ENCODE measurements at regions not wholly inside any gene's neighbourhood (a gene's known extent, or its start where the extent isn't known, plus 50 kb on each side); places are given as distances from the start of the nearest gene placed in this dataset.

GRCh38 chr14:40188006-40188405 is 755.8 kb upstream of the FBXO33 start:
- peak; percentile 12 for DNase-seq (ENCODE audit: low spot score)
- no peak for FAIRE-seq

GRCh38 chr14:40164083-40164482 is 731.9 kb upstream of the FBXO33 start:
- no peak for FAIRE-seq
- DNase-seq (ENCODE audit: low spot score) = peak; percentile 52

GRCh38 chr14:40139657-40140056 is 707.4 kb upstream of the FBXO33 start:
- FAIRE-seq (no peak), DNase-seq (ENCODE audit: low spot score) (no peak)

- FAIRE-seq (no peak), DNase-seq (ENCODE audit: low spot score) (no peak)
These were observed 701.2 kb upstream of the FBXO33 start for GRCh38 chr14:40133463-40133862.

- DNase-seq (ENCODE audit: low spot score) = no peak
- FAIRE-seq = no peak
These were observed 696.9 kb upstream of the FBXO33 start for GRCh38 chr14:40129159-40129558.

- no peak for FAIRE-seq
- DNase-seq (ENCODE audit: low spot score) = no peak
These were observed 691.6 kb upstream of the FBXO33 start for GRCh38 chr14:40123816-40124215.

GRCh38 chr14:40122968-40123648 is 690.9 kb upstream of the FBXO33 start:
- FAIRE-seq (no peak), DNase-seq (ENCODE audit: low spot score) (no peak)

- no peak for DNase-seq (ENCODE audit: low spot score)
- FAIRE-seq = no peak
These were observed 687.5 kb upstream of the FBXO33 start for GRCh38 chr14:40119765-40120164.

- FAIRE-seq (no peak), DNase-seq (ENCODE audit: low spot score) (no peak)
These were observed 687.1 kb upstream of the FBXO33 start for GRCh38 chr14:40119321-40119720.

GRCh38 chr14:40115583-40115982 is 683.4 kb upstream of the FBXO33 start:
- no peak for DNase-seq (ENCODE audit: low spot score)
- FAIRE-seq = no peak

- FAIRE-seq (no peak), DNase-seq (ENCODE audit: low spot score) (no peak)
These were observed 681.4 kb upstream of the FBXO33 start for GRCh38 chr14:40113671-40114070.

GRCh38 chr14:40100544-40101196 is 668.4 kb upstream of the FBXO33 start:
- no peak for DNase-seq (ENCODE audit: low spot score)
- no peak for FAIRE-seq

GRCh38 chr14:40099316-40099715 is 667.1 kb upstream of the FBXO33 start:
- FAIRE-seq = no peak
- no peak for DNase-seq (ENCODE audit: low spot score)

GRCh38 chr14:40098468-40098867 is 666.2 kb upstream of the FBXO33 start:
- DNase-seq (ENCODE audit: low spot score) (no peak), FAIRE-seq (no peak)

- no peak for DNase-seq (ENCODE audit: low spot score)
- FAIRE-seq = no peak
These were observed 664.7 kb upstream of the FBXO33 start for GRCh38 chr14:40096968-40097367.

- FAIRE-seq = no peak
These were observed 661.6 kb upstream of the FBXO33 start for GRCh38 chr14:40093800-40094199.

GRCh38 chr14:40074169-40074568 is 641.9 kb upstream of the FBXO33 start:
- FAIRE-seq = no peak
- DNase-seq (ENCODE audit: low spot score) = no peak

More at GRCh38 chr14:40093800-40094199, 661.6 kb upstream of the FBXO33 start:
- DNase-seq (ENCODE audit: low spot score) = no peak

- DNase-seq (ENCODE audit: low spot score) (no peak), FAIRE-seq (no peak)
These were observed 639.9 kb upstream of the FBXO33 start for GRCh38 chr14:40072175-40072574.

GRCh38 chr14:40058901-40059897 is 627.0 kb upstream of the FBXO33 start:
- FAIRE-seq = no peak
- DNase-seq (ENCODE audit: low spot score) = no peak

GRCh38 chr14:40053416-40053815 is 621.2 kb upstream of the FBXO33 start:
- DNase-seq (ENCODE audit: low spot score) (no peak), FAIRE-seq (no peak)

- FAIRE-seq = no peak
- no peak for DNase-seq (ENCODE audit: low spot score)
These were observed 596.8 kb upstream of the FBXO33 start for GRCh38 chr14:40028991-40029390.

GRCh38 chr14:40025101-40025500 is 592.9 kb upstream of the FBXO33 start:
- no peak for DNase-seq (ENCODE audit: low spot score)
- no peak for FAIRE-seq
